ENCODE measurements at regions not wholly inside any gene's neighbourhood (a gene's known extent, or its start where the extent isn't known, plus 50 kb on each side); places are given as distances from the start of the nearest gene placed in this dataset.

DNA sequence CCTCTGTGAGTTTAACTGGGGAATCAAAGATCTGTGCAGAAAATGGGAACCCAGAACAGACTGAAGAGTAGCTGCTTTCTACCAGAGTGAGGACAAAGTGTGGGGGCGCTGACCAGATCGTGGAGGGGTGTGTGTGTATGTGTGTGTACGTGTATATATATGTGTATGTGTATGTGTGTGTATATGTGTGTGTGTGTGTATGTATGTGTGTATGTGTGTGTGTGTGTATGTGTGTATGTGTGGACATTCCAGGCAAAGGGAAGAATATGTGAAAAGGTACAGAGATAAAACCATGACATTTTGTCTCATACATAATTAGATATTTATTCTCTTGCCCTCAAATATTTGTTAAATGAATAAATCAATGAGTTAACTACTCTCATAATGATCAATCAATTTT, 54.9 kb upstream of the DPPA4 start:
- H3K27ac Mint-ChIP-seq, result peak overlapping the region; percentile 1 to 35 (median 17)
- no peak overlapping the region for H3K4me3 Mint-ChIP-seq
- H3K36me3 Mint-ChIP-seq (ENCODE audit: low read depth), result no peaks in the 10 kb centered on the region

DNA sequence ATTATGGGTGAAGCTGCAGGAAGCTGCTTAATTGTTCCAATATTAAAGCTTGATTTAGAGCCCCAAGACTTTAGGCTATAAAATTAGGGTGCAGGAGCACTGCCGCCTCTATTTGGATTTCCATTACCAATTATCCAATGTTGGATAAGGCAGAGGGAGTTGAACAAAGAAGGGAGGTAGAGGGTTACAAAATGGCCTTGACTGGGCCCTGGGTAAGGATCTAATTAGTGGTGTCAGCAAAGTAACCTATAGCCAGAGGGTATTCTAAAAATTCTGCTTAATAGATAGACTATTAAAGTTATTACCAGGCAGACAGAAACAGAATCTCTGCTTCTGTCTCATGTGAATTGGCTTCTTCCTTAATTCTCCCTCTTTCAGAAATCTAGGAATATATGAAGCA, 50.3 kb upstream of the DPPA4 start:
- H3K9me3 Mint-ChIP-seq, result no peaks in the 10 kb centered on the region
- TF ChIP-seq, protein P1, sequence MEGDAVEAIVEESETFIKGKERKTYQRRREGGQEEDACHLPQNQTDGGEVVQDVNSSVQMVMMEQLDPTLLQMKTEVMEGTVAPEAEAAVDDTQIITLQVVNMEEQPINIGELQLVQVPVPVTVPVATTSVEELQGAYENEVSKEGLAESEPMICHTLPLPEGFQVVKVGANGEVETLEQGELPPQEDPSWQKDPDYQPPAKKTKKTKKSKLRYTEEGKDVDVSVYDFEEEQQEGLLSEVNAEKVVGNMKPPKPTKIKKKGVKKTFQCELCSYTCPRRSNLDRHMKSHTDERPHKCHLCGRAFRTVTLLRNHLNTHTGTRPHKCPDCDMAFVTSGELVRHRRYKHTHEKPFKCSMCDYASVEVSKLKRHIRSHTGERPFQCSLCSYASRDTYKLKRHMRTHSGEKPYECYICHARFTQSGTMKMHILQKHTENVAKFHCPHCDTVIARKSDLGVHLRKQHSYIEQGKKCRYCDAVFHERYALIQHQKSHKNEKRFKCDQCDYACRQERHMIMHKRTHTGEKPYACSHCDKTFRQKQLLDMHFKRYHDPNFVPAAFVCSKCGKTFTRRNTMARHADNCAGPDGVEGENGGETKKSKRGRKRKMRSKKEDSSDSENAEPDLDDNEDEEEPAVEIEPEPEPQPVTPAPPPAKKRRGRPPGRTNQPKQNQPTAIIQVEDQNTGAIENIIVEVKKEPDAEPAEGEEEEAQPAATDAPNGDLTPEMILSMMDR (IDR thresholded peaks at IDR 0.05; ENCODE audit: unreplicated experiment in 3 of 3), result no peak
- H3K4me3 Mint-ChIP-seq, result no peak overlapping the region
- H3K27ac Mint-ChIP-seq, result no peak overlapping the region
- H3K4me1 Mint-ChIP-seq, result peaks cover 12% of the 10 kb centered on the region
- H3K36me3 Mint-ChIP-seq (ENCODE audit: low read depth), result no peaks in the 10 kb centered on the region
- no peaks in the 10 kb centered on the region for H3K27me3 Mint-ChIP-seq (ENCODE audit: low read depth)

More for the DNA sequence above, 54.9 kb upstream of the DPPA4 start:
- peaks cover 5% of the 10 kb centered on the region for H3K4me1 Mint-ChIP-seq
- TF ChIP-seq, protein P1 (IDR thresholded peaks at IDR 0.05; ENCODE audit: unreplicated experiment in 3 of 3), result no peak
- no peaks in the 10 kb centered on the region for H3K9me3 Mint-ChIP-seq
- no peaks in the 10 kb centered on the region for H3K27me3 Mint-ChIP-seq (ENCODE audit: low read depth)

DNA sequence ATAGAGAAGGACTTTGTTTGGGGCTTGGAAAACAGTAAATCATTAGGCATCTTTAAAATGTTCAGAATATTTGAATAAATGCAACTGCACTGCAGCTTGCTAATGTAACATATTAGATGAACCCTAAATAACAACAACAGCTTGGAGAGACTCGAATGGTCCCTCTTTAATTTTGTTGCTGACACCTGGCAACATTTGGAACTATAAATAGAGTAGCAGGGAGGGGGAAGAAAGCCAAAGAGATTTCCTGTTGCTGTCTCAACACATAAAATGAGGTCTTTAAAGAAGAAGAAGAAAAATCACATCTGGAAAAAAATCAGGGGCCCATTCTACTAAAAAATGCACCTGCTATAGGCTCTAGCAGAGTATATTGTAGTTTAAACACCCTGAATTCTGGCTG, 49.9 kb upstream of the DPPA4 start:
- Mint-ChIP-seq H3K4me3 (no peak overlapping the region), H3K4me1 (peaks cover 16% of the 10 kb centered on the region), H3K27me3 (ENCODE audit: low read depth) (no peaks in the 10 kb centered on the region), H3K9me3 (no peaks in the 10 kb centered on the region), H3K27ac (no peak overlapping the region), H3K36me3 (ENCODE audit: low read depth) (no peaks in the 10 kb centered on the region)
- TF ChIP-seq, protein P1 (IDR thresholded peaks at IDR 0.05; ENCODE audit: unreplicated experiment in 3 of 3), result no peak

Data from nephron (organoid).